ENCODE measurements at regions not wholly inside any gene's neighbourhood (a gene's known extent, or its start where the extent isn't known, plus 50 kb on each side); places are given as distances from the start of the nearest gene placed in this dataset.

- DNase-seq (ENCODE audit: extremely low read depth, insufficient read length): no peak
- no peaks in the 10 kb centered on the region for H3K36me3 ChIP-seq (ENCODE audit: control insufficient read depth, insufficient read depth, low read length)
- H3K4me3 ChIP-seq (replicated peaks; ENCODE audit: low read depth, low read length): no peak overlapping the region
- TF ChIP-seq CTCF (IDR thresholded peaks at IDR 0.05; ENCODE audit: insufficient read depth, low read length, poor library complexity, severe bottlenecking): no peak
- peaks cover 1% of the 10 kb centered on the region; the same call in 1 of the 2 replicates for H3K27me3 ChIP-seq (replicated peaks; ENCODE audit: control insufficient read depth, insufficient read depth, low read length)
Observed at GRCh38 chr1:172755099-172755498, 96.2 kb downstream of the FASLG start.

DNA sequence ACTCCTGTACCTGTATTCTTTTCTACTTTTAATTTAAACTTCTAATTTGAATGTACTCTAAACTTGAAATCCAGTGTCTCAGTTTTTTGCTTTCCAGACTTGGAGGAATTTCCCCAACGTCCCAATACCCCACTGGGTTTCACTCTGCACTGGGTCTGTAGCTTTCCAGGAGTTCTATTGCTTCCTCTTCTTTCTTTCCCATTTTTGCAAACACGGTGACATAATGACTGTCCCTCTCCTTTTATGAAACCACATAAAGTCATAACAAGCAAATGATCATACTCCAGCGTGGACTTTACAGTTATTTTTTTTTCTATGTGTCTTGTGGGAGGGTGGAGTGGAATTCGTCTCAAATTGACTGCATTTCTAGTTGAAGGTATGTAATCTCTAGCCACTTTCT, 97.1 kb downstream of the FASLG start:
- H3K36me3 ChIP-seq (ENCODE audit: control insufficient read depth, insufficient read depth, low read length): no peaks in the 10 kb centered on the region
- no peak for TF ChIP-seq CTCF (IDR thresholded peaks at IDR 0.05; ENCODE audit: insufficient read depth, low read length, poor library complexity, severe bottlenecking)
- H3K4me3 ChIP-seq (replicated peaks; ENCODE audit: low read depth, low read length): no peak overlapping the region
- H3K27me3 ChIP-seq (replicated peaks; ENCODE audit: control insufficient read depth, insufficient read depth, low read length): peaks cover 1% of the 10 kb centered on the region; the same call in 1 of the 2 replicates
- DNase-seq (ENCODE audit: extremely low read depth, insufficient read length): no peak

GRCh38 chr1:172758259-172758658, 99.4 kb downstream of the FASLG start:
- TF ChIP-seq CTCF (IDR thresholded peaks at IDR 0.05; ENCODE audit: insufficient read depth, low read length, poor library complexity, severe bottlenecking): no peak
- DNase-seq (ENCODE audit: extremely low read depth, insufficient read length): no peak
- Histone ChIP-seq H3K27me3 (replicated peaks; ENCODE audit: control insufficient read depth, insufficient read depth, low read length) (peaks cover 1% of the 10 kb centered on the region; the same call in 1 of the 2 replicates), H3K36me3 (ENCODE audit: control insufficient read depth, insufficient read depth, low read length) (no peaks in the 10 kb centered on the region), H3K4me3 (replicated peaks; ENCODE audit: low read depth, low read length) (no peak overlapping the region)

GRCh38 chr1:172760121-172760520, 101.2 kb downstream of the FASLG start:
- no peak overlapping the region for H3K4me3 ChIP-seq (replicated peaks; ENCODE audit: low read depth, low read length)
- H3K36me3 ChIP-seq (ENCODE audit: control insufficient read depth, insufficient read depth, low read length): no peaks in the 10 kb centered on the region
- no peak for TF ChIP-seq CTCF (IDR thresholded peaks at IDR 0.05; ENCODE audit: insufficient read depth, low read length, poor library complexity, severe bottlenecking)
- H3K27me3 ChIP-seq (replicated peaks; ENCODE audit: control insufficient read depth, insufficient read depth, low read length): peaks cover 1% of the 10 kb centered on the region; the same call in 1 of the 2 replicates
- DNase-seq (ENCODE audit: extremely low read depth, insufficient read length): no peak

DNA sequence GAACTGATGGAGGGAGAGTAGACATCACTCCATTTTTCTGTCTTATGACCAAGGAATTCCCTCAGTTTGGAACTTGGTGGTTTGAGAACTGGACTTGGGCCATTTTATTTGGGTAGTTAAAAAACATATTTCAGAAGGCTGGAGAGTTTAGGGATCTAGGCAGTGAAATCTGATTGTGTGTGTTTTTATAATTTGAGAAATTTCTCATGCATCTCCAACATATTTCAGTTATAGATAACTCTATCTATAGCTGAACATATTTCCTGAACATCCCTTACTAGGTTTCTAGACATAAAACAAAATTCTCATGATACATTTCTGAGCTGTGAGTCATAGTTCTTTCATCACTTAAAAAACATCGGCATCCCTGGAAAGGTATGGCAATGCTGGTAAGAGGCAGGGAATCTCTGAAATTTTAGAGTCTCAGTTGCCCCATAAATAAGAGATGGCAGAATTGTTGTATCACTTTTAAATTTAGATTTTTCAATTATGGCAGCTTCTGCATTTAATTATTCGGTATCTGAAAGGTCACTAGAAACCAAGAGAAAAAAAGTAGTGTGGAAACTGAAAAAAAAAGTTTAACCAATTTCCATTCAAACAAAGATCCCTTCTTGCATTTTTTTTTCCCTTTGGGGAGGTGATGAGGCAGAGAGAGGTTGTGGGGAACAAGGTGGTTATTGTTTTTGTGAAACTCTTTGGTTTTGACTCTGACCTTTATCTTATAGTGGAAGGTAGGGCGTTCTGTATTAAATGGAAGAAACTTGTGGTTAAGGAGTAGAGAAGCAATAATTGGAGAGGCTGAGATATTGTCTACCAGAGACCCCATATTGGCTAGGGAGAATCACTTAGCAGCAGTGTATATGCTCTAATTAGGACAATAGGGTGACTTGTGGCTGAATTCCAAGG, 102.9 kb downstream of the FASLG start:
- H3K4me3 ChIP-seq (replicated peaks; ENCODE audit: low read depth, low read length): no peak overlapping the region
- no peaks in the 10 kb centered on the region for H3K36me3 ChIP-seq (ENCODE audit: control insufficient read depth, insufficient read depth, low read length)
- TF ChIP-seq CTCF (IDR thresholded peaks at IDR 0.05; ENCODE audit: insufficient read depth, low read length, poor library complexity, severe bottlenecking): no peak
- DNase-seq (ENCODE audit: extremely low read depth, insufficient read length): no peak
- peaks cover 1% of the 10 kb centered on the region; the same call in 1 of the 2 replicates for H3K27me3 ChIP-seq (replicated peaks; ENCODE audit: control insufficient read depth, insufficient read depth, low read length)
